GM19238 (cell line): ENCODE measurements at regions not wholly inside any gene's neighbourhood (a gene's known extent, or its start where the extent isn't known, plus 50 kb on each side); places are given as distances from the start of the nearest gene placed in this dataset.
"Not testable (repeated sequence)": the region's sequence is repeated elsewhere in the genome, so short reads cannot be mapped to it uniquely, and the experiment has no call there.

Source experiments
- DNase-seq: peaks from one replicate; pipeline ENCODE4 v3.0.0; 2011; ENCODE audit warnings: low spot score; ENCODE audit not compliant: insufficient read length

DNA sequence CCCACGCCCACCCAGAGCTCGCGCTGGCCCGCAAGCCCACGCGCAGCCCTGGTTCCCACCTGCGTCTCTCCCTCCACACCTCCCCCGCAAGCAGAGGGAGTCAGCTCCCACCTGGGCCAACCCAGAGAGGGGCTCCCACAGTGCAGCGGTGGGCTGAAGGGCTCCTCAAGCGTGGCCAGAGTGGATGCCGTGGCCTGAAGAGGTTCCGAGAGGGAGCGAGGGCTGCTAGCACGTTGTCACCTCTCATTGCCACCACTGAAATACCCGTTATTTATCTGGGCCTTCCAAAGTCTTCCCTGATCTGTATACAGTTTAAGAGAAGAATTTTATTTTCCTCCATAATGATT, 88.3 kb upstream of the MYLIP start:
- no peak for DNase-seq

DNA sequence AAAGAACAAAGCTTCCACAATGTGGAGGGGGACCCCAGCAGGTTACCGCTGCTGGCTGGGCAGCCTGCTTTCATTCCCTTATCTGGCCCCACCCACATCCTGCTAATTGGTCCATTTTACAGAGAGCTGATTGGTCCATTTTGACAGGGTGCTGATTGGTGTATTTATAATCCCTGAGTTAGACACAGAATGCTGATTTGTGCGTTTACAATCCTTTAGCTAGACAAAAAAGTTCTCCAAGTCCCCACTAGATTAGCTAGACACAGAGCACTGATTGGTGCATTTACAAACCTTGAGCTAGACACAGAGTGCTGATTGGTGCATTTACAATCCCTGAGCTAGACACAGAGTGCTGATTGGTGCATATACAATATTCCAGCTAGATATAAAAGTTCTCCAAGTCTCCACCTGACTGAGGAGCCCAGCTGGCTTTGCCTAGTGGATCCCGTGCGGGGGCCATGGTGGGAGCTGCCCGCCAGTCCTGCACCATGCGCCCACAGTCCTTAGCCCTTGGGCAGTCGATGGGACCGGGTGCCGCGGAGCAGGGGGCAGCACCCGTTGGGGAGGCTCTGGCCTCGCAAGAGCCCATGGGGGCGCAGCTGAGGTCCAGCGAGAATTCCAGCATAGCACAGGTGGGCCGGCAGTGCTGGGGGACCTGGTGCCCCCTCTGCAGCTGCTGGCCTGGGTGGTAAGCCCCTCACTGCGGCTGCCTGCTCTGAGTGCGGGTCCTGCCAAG, 88.8 kb upstream of the MYLIP start:
- not testable (repeated sequence) for DNase-seq

DNA sequence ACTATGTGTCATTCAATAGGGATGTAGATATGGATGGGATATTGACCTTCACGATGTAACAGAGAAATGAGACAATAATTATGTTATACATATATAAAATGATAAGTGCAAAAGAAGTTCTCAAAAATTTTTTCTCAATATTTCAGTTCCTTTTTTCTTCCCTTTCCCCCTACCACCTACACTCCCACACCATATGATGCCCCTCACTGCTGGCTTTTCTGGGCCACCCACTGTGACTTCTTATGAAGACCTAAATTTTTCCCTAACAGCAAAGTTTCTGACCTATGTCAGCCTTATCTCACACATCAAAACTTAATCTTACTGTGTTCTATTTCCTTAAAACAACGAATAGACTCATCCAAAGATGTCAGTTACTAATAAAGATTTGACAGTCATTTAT, 89.9 kb upstream of the MYLIP start:
- no peak for DNase-seq

DNA sequence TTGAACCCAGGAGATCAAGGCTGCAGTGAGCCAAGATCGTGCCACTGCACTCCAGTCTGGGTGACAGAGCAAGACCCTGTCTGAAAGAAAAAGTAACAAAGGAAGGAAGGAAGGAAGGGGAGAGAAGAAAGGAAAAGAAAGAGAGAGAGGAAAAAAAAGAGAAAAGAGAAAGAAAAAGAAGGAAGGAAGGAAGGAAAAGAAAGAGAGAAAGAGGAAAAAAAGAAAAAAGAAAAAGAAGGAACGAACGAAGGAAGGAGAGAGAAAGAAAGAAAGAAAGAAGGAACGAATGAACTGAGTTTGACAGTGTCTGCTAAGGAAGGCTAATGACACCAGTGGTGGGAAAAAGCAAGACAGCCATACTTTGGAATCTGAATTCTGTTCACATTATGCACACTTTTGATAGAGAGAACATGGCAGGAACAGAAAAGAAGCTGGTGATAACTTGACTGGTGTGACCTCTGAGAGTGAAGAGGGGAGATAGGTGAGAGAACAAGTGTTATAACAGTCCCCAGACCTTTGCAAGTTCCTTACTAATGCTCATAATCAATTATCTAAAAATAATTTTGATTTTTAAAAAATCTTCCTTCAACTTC, 93.3 kb upstream of the MYLIP start:
- no peak for DNase-seq

DNA sequence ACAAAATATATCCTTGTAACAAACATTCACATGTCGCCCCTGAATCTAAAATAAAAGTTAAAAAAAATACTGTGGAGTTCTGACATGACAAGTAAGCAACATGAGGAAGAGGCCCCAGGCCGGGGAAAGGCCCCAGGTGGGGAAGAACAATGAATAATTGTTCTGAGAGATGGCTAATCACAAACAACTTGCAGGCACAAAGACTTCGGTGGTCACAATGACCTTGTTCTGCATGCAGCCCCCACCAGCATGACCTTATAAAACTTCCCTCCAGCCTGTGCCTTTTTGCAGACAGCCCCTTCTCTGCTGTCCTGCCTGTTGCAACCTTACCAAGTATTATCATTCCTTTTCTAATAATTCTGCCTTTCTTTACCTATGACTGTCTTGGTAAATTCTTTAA, 95.7 kb upstream of the MYLIP start:
- no peak for DNase-seq

DNA sequence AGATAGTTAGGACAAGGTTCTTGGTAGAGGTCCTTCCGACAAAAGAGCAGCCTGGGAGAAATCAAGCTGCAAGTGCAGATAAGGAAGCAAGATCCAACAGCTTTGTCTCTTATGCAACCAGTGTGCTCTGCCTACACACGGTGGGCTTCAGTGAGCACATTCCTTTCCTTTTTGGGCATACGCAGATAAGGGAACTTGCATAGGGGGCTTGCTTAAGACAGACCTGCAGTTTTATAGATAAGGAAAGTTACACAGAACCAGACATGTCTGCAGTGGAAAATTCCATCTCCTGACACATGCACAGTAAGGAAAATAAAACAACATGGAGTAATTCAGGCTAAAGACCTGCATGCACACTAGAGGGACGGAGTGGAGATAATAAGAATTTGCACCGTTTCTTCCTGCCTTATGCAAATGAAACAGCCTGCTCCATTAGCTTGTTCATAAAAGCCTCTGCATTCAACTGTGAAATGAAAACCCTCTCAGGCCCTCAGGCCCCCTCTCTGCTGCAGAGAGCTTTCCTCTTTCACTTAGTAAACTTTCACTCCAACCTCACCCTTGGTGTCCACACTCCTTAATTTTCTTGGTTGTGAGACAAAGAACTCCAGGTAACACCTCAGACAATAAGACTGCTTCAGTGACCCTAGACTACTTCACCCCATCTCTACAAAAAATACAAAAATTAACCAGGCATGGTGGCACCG, 97.5 kb upstream of the MYLIP start:
- DNase-seq = no peak

DNA sequence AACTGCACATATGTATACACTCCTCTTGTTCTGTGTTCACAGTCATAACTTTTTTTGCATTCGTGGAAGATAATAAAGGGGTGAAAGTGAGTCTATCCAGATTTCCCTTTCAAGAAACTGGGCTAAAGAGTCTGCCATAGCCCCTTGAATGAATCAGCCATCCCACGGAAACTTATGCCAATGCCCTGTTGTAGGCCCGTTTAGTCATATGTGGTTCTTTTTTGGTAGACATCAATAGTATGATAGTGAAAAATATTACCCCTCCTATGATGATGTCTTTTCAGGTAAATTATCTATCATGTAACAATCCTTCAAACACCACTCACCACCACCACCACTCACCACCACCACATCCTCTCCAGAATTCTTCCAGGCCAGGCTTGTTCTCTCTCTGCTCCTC, 99.9 kb upstream of the MYLIP start:
- DNase-seq = no peak

DNA sequence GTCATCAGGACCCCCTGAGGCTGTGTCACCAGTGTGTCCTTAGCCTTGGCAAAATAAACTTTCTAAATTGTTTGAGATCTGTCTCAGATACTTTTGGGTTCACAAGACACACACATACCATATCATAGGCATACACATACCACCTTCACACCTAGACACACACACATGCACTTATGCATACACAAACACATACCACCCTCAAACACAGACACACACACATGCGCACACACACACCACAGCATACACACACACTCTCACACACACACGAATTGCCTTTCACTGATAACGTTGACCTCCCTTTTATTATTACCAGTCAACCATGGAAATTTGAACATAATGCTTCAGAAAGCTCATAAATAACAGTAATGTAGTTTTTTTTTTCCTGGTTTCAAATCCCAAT, 108.6 kb upstream of the MYLIP start:
- DNase-seq = no peak

DNA sequence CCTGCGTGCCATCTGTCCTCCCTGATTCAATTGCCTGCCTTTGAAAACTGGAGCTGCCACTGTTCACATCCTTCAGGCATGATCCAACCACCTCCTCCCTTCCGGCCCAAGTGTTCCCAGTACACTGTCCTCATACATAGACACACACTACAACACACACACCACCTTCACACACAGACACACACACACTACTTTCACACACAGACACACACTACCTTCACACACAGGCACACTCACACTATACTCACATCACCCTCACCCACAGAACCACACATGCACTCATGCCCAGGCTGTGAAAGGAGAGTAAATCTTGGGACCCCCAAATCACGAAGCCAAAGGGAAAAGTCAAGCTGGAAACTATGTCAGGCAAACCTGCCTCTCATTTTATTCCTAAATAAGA, 109.4 kb upstream of the MYLIP start:
- no peak for DNase-seq

DNA sequence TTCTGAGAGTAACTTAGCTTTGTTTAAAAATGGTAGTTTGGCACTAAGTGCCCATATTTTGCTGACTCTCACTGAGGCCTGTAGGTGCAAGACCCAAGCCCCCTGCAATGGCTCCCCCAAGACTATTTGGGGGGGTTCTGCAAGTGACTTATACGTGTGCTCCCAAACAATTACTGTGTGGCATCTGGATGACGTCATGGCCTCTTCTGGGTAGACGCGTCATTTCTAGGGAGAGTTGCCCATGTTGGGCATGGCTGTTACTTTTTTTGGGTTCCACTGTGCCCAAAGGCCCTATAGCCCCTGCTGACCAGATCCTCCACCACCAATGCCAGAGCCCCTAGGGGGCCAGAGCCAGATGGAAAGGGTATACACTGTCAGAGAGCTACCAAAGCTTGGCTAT, 110.3 kb upstream of the MYLIP start:
- DNase-seq = no peak

DNA sequence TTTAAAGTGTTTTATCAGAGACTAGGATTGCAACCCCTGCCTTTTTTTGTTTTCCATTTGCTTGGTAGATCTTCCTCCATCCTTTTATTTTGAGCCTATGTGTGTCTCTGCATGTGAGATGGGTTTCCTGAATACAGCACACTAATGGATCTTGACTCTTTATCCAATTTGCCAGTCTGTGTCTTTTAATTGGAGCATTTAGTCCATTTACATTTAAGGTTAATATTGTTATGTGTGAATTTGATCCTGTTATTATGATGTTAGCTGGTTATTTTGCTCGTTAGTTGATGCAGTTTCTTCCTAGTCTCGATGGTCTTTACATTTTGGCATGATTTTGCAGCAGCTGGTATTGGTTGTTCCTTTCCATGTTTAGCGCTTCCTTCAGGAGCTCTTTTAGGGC, 114.6 kb upstream of the MYLIP start:
- DNase-seq = not testable (repeated sequence)

DNA sequence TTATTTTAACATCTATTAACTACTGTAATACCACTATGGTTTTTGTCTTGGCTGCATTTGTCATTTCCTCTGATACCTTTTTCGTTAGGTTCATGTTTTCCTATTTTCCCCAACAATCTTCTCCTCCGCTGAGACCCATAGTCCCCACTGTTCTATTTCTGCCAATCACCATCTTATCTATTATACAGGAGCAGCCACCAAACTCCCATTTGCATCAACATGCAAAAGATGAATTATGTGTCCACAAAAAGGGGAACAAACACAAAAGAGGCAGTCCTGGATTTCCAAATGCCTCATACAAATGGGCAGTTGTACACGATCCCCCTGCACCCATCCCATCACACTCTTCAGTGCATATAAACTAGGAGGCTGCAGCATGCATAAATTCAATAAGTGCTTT, 121.7 kb upstream of the MYLIP start:
- no peak for DNase-seq

DNA sequence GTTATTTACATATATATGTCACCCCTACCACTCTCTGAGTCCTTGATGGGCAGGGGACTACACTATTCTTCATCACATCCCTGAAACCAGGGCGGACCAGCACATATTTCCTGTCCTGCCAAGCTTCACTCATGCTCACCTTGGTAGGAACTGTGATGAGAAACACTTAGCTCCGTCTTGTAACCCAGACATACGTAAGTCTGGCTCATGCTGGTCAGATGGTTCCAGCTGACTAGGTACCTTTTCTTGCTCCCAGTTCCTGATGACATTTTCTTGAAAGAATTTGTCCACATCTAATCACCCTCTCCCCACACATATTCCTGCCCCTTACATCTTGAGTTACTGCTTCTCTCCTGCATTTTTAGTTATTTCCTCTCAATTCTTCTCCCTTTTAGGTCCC, 122.2 kb upstream of the MYLIP start:
- DNase-seq = no peak

DNA sequence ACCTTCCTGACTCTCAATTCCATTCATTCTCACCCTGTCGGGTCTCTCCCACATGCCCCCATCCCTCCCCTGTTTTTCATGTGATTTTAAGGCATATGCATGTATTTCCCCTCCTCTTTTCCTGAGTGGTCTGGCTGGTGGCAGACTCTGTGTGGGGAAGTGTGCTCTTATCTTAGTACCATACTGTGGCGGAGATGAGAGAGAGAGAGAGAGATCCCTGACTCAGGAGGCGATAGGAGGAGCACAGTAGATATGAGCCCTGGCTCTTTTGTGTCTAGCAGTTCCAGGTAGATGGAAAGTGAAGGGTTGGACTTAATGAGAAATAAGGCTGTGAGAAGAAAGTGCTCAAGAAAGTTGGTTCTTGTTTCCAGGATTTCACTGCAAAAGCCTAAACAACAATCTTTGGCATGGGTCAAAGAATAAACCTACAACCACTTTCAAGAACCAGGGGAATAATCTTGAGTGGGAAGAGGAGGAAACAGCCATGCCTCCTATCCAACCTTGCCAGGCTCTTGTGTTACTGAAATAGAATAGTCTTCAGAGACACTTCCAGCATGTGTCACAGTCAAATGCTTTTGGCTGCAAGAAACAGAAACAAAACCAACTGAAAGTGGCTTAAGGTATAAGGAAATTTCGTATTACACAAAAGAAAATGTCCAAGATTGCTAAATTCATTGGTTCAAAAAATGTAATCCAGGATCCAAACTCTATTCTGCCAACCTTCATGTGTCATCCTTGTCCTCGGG, 123.8 kb upstream of the MYLIP start:
- DNase-seq = no peak

DNA sequence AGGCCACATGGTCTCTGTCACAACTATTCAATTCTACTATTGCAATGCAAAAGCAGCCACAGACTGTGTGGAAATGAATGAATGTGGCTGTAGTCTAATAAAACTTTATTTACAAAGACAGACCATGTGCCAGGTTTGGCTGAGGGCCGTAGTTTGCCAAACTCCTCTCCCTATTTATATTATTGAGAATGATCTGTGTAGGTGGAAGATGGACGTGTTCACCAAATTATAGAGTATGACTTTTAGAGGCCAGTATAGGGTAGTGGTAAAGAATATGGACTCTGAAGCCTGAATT, 125.7 kb upstream of the MYLIP start:
- no peak for DNase-seq

DNA sequence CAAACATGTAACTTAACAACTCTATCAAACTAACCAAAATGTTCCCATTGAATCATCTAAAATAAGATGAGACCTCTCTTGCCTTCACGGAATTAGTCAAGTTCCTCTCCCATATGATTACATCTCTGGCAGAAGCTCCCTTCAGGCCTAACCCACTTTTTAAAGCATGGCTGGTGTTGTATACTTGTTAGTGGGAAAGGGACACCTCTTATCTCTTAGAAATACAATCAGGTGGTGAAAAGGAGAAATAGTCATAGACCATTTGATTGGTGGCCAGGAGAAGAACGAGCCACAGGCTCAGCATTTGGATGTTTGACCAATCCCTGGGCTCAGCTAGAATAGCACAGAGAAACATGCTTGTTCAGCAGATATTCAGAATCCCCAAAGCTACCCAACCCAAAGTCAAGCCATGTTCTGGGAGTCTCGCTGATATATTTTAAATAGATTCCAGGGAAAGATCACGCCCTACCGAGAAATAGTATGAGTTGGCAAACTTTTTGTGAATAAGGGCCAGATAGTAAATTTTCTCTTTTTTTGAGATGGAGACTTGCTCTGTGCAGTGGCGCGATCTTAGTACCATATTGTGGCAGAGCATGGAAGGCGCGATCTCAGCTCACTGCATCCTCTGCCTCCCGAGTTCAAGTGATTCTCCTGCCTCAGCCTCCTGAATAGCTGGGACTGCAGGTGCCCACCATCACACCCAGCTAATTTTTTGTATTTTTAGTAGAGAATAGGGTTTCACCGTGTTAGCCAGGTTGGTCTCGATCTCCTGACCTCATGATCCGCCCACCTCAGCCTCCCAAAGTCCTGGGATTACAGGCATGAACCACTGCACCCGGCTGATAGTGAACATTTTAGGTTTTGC, 126.3 kb upstream of the MYLIP start:
- no peak for DNase-seq

DNA sequence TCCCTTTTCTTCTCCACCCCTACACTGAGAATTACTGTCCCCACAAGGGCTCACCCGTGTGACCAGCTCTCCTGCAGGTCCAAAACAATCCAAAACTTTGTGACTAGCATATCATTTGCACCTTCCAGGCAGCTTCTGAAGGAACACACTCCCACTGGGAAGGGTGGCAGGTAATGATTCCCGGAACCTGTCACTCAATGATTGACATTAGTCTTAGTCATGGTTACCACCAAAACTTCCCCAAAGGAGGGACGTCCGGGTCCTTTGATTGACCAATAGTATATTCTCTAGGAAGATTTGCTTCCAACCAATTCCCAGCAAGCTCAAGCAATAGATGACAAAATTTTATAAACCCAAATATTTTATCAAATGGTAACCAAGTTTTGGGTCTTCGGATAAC, 127.7 kb upstream of the MYLIP start:
- DNase-seq = no peak

DNA sequence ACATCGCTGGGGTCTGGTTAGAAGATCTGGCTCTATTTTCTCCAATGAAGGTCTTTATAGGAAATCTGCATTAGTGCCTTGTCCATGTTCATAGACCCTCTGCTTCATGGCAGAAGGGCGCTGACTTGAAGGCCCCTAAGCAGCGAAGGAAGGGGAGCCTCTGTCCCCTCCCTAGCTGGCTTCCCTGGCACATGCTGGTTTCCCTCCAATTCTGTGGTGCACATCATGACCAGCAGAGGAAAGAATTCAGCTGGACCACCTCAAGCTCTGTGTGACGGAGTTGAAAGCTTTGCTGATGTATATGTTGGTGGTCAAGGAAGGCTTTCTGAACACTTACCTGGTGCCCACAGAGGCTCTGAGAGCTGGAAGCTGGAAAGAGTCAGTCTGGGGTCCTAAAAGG, 129.7 kb upstream of the MYLIP start:
- no peak for DNase-seq

DNA sequence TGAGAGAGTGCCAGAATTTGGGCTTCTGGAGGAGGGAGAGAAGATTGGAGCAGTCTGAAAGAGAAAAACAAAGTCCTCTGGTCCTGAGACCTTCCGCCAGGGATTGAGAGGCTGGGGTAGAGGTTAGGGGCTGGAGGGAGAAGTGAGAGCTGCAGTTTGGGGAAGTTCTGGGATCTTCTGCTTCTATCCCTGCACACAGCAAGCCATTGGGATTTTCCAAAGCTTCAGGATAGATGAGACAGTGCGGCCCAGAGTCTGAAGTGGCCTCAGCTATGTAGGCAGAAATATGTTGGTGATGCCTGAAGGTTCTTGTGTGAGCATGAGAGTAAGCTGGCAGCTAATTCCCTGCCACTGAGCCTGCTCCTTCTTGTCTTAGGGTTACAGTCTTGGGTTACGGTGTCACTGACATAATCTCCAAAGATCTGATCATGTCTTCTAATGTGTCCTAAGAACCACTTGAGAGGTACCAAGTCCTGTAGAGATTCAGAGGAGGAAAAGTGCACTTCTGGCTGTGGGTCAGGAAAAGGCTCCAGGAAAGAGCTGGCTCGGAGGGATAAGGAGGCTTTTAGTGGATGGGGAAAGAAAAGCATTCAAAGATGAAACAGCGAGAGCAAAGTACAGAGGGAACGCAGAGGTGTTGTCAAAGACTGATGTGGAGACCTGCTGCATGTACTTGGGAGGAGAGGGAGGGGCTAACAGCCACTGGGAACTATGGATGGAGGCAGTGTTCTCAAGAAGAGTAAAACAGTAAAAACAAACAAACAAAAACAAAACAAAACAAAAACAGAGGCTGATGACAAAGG, 131.1 kb upstream of the MYLIP start:
- DNase-seq = no peak

DNA sequence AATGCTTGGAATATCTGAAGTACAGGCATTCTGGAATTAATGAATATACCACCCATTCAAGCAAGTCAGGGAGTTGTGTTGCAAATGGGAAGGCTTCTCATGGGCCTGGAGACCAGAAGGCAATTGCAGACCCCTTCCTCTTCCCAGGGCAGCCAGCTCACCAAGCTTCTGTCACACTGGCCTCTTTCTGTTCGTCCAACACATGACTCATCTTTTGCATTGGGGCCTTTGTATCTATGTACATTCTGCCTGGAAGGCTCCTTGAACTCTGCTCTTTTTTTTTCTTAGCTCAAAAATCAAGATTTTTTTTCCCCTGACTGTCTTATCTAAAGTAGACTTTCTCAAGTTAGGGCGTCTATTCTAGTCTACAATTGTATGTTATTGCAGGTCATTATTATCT, 132.9 kb upstream of the MYLIP start:
- DNase-seq = no peak

DNA sequence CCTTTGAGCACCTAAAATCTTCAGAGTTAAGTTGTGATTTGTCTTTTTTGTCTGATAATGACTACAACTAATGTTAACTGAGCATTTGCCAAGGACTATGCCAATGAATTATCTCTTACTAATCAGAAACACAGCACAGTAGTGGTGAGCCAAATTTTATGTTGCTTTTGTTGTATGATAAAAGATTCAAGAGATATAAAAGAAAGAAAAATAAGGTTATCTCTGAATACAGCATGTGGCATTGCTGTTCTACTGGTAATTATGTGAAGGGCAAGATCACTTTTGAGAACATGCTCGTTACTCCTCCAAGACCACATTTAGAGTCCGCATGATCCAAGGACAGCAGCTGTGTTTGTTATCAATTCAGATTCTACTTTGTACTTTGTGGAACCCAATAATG, 133.4 kb upstream of the MYLIP start:
- no peak for DNase-seq
